ENCODE measurements at regions not wholly inside any gene's neighbourhood (a gene's known extent, or its start where the extent isn't known, plus 50 kb on each side); places are given as distances from the start of the nearest gene placed in this dataset.

DNA sequence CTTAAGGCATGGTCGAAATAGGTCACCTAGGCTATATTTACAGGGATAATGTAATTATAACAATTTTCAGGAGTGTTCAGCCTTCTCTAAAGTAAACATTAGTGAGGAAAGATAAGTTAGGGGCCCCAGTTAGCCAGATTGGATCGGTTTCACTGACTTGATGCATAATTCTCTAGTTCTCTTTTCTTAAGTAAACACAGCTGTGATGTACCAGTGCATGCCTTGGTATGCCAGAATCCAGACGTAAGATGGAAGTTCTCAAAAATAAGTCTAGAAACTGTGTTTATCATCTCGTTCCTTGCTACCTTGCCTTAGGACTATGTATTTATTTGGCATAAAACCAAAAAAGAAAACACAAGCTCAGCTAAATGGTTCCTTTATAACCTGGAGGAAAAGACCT is 442.2 kb upstream of the CLINT1 start:
- no peak for TF ChIP-seq CTCF (IDR thresholded peaks at IDR 0.05)
- no peak for TF ChIP-seq POLR2A (IDR thresholded peaks at IDR 0.05)
- DNase-seq (ENCODE audit: low spot score in 2 of 2), result no peak
- no peak overlapping the region for H3K4me3 ChIP-seq (ENCODE audit: low read depth, poor library complexity, severe bottlenecking)
- 51 to 52% methylated on average over 4 of the region's 4 CpGs for WGBS, 2 donors
- intact Hi-C loops (cut with DNase I; ENCODE audit: low total_unique reads), result no loop called here

DNA sequence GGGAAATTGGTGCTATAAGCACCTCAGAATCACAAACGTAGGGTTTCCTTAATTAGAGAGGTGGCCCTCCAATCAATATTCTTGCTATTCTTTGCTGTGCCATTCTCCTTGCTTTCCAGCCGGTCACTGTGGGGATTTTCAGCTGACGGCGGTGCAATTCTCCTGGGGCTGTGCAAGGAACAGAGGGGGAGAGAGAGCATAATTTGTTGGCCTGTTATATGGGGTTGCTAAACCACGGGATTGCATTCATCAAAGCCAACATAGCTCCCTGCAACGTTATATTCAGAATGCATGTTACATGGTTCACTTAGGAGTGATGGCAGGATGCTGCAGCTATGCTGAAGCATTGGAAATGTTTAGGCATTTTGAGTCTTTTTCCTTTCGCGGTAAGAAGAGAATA is 441.3 kb upstream of the CLINT1 start:
- no peak overlapping the region for H3K4me3 ChIP-seq (ENCODE audit: low read depth, poor library complexity, severe bottlenecking)
- no peak for DNase-seq (ENCODE audit: low spot score in 2 of 2)
- intact Hi-C loops (cut with DNase I; ENCODE audit: low total_unique reads), result no loop called here
- WGBS, 2 donors, result 63 to 70% methylated on average over 8 of the region's 8 CpGs
- TF ChIP-seq POLR2A (IDR thresholded peaks at IDR 0.05) (no peak), CTCF (IDR thresholded peaks at IDR 0.05) (no peak)

DNA sequence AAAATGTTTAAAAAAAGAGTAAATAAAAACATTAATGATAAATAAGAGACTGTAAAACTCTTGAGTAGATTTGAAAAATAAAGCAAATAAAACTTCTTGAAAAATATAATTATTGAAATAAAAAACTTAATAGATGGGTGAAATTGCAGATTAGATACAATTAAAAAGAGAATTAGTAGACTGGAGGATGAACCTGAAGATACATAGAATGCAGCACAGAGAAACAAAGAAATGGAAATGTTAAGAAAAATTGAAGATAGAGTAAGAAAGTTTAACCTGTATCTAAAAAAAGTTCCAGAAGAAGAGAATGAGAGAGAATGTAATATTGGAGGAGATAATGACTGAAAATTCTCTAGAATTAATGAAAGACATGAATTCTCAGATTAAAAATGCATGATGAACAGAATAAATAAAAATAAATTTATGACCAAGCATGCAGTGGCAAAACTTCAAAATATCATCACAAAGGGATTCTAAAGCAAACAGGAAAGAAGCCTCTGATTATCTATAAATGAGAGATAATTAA is 438.1 kb upstream of the CLINT1 start:
- DNase-seq (ENCODE audit: low spot score in 2 of 2), result no peak
- intact Hi-C loops (cut with DNase I; ENCODE audit: low total_unique reads), result no loop called here
- no peak overlapping the region for H3K4me3 ChIP-seq (ENCODE audit: low read depth, poor library complexity, severe bottlenecking)
- TF ChIP-seq CTCF (IDR thresholded peaks at IDR 0.05), result no peak
- TF ChIP-seq POLR2A (IDR thresholded peaks at IDR 0.05), result no peak

DNA sequence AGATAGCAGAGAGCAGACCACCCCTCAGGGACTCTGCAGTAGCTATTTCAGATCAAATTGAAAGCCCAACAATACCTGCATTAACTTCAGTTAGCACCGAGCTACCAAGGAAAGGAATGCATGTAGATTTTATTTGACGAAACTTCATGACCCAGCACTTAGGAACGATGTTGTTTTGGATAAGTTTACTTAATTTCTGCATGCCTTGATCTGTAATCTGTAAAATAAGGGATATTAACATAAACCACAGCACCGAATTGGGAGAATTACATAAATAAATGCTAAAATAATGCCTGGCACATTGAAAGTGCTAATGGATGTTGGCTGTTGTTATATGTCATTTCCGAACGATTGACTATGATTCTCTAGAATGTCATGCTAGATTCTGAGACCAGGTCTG is 435.8 kb upstream of the CLINT1 start:
- intact Hi-C loops (cut with DNase I; ENCODE audit: low total_unique reads), result no loop called here
- WGBS, 2 donors, result 75 to 82% methylated on average over 6 of the region's 6 CpGs
- TF ChIP-seq POLR2A (IDR thresholded peaks at IDR 0.05) (no peak), CTCF (IDR thresholded peaks at IDR 0.05) (no peak)
- no peak for DNase-seq (ENCODE audit: low spot score in 2 of 2)
- H3K4me3 ChIP-seq (ENCODE audit: low read depth, poor library complexity, severe bottlenecking), result no peak overlapping the region

GRCh38 chr5:158292981-158293380 is 434.0 kb upstream of the CLINT1 start:
- intact Hi-C loops (cut with DNase I; ENCODE audit: low total_unique reads), result no loop called here
- H3K4me3 ChIP-seq (ENCODE audit: low read depth, poor library complexity, severe bottlenecking), result no peak overlapping the region
- WGBS, 2 donors, result 79 to 81% methylated on average over 1 of the region's 1 CpG
- no peak for DNase-seq (ENCODE audit: low spot score in 2 of 2)
- TF ChIP-seq POLR2A (IDR thresholded peaks at IDR 0.05) (no peak), CTCF (IDR thresholded peaks at IDR 0.05) (no peak)

DNA sequence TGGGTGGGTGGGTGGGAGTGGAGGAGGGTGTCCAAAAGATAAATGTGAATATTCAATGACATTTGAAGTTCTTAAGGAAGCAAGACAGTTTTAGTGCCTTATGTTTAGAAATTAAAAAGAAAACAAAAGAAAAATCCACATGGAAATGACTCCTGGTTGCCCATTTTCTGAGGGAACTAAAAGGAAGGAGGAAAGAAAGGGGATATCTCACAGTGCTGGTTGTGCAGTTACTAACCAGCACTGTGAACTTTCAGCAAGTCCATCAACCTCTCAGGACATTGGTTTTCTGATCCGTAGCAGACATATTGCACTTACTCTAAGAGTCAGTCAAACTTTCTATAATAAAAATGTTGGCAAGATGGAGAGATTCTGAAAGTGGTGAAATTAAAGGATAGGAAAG is 431.0 kb upstream of the CLINT1 start:
- no peak for DNase-seq (ENCODE audit: low spot score in 2 of 2)
- 90 to 100% methylated on average over 1 of the region's 1 CpG for whole genome bisulfite sequencing, 2 donors

More for the DNA sequence above, 431.0 kb upstream of the CLINT1 start:
- TF ChIP-seq CTCF (IDR thresholded peaks at IDR 0.05), result no peak
- TF ChIP-seq POLR2A (IDR thresholded peaks at IDR 0.05), result no peak
- no peak overlapping the region for H3K4me3 ChIP-seq (ENCODE audit: low read depth, poor library complexity, severe bottlenecking)
- intact Hi-C loops (cut with DNase I; ENCODE audit: low total_unique reads), result no loop called here

Data from lower leg skin (tissue), 4 donors.